ENCODE measurements at regions not wholly inside any gene's neighbourhood (a gene's known extent, or its start where the extent isn't known, plus 50 kb on each side); places are given as distances from the start of the nearest gene placed in this dataset.
"Not testable (repeated sequence)": the region's sequence is repeated elsewhere in the genome, so short reads cannot be mapped to it uniquely, and the experiment has no call there.

DNA sequence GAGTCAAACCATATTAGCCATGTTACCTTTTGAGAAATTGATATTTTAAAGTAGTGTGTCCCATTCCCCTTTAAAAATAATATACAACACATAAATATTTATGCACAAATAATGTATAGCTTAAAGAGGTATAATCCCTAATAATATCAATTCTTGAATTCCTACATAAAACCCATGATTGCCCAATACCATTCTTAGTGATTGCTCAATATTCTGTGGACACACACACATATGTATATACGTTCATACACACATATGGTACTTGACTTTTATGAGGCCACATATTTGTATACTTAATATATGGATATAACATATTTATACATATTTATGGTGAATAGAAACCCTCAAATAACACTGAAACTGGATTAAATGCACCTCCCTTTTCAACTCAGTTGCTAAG, 367.4 kb downstream of the ZBBX start:
- no peak for DNase-seq (ENCODE audit: low read depth in 3 of 3, low spot score in 2 of 3)

DNA sequence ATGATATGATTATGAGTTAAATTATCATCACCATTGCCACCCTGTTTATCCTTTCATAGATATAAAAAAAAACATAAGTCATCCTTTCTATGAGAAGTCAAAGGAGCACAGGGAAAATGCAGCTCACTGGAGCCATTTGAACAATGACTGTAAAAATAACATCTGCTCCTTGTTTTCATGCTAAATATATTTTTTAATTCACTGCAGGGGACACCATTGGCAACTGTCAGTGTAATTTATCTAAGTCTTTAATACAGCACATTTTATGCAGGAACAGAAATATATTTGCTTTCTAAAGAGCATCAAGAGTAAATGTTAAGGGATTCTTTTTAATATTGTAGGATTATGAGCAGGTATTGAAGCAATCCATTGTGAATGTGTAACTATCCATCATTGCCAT, 371.3 kb downstream of the ZBBX start:
- no peak for DNase-seq (ENCODE audit: low read depth in 3 of 3, low spot score in 2 of 3)

DNA sequence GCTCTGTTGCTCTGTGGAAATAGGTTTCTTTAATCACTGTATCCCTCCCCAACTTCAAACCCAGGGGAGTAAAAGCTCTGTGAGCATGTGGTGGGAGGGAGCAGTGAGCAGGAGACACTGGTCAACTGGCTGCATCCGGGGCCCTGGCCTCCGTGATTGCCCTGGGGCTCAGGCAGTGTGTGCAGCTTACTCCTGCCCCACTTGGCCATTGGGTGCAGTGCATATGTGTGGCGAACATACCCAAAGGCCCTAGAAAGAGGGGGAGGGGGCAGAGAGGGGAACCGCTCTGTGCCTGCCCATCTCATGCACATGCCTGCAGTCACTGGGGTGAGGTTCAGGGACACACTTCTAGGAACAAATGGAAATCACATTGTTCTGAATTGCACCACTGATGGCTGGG, 378.7 kb downstream of the ZBBX start:
- DNase-seq (ENCODE audit: low read depth in 3 of 3, low spot score in 2 of 3): no peak

DNA sequence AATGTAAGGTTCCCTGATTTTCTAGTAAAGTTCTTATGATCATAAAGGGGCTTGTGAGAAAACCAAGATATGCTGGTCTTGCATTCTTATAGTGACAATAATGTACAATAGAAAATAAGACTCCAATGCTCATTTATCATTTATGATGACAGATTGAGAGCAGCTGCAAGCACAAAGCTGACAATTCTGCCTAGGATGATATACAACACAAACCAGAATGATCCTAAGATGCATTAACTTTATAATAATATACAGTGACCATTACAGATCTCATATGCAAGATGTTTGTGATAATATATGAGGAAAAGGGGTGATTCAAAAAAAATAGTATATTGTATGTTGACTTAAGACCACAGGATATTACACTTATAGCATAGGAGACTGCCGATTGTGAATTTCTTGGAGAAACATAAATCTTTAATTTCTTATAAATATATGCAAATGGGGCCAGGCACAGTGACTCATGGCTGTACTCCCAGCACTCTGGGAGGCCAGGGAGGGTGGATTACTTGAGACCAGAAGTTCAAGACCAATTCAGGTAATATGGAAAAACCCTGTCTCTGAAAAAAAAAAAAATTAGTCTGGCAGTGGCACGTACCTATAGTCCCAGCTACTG, 387.0 kb downstream of the ZBBX start:
- no peak for DNase-seq (ENCODE audit: low read depth in 3 of 3, low spot score in 2 of 3)

DNA sequence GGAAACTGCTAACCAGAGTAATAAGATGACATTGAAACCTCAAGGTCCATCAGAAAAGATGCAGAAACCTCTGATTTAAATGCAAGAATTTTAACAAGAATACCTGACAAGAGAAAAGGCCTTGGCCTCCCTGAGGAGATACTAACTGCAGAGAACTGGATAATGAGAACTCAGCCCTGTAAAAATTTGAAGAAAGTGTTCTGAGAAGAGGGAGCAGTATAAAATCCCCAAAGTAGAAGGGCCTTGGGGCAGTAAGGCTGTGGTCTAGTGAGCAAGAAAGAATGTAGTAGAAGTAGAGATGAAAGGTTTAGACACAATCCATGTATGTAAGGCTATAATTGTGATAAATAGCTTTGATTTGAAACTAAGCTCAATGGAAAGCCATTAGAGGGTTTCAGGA, 394.1 kb downstream of the ZBBX start:
- no peak for DNase-seq (ENCODE audit: low read depth in 3 of 3, low spot score in 2 of 3)

DNA sequence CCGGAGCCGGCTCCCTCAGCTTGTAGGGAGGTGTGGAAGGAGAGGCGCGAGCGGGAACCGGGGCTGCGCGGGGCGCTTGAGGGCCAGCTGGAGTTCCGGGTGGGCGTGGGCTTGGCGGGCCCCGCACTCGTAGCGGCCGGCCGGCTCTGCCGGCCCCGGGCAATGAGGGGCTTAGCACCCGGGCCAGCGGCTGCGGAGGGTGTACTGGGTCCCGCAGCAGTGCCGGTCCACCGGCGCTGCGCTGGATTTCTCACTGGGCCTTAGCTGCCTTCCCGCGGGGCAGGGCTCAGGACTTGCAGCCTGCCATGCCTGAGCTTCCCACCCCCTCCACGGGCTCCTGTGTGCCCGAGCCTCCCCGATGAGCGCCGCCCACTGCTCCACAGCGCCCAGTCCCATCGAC, 404.3 kb downstream of the ZBBX start:
- not testable (repeated sequence) for DNase-seq (ENCODE audit: low read depth in 3 of 3, low spot score in 2 of 3)

DNA sequence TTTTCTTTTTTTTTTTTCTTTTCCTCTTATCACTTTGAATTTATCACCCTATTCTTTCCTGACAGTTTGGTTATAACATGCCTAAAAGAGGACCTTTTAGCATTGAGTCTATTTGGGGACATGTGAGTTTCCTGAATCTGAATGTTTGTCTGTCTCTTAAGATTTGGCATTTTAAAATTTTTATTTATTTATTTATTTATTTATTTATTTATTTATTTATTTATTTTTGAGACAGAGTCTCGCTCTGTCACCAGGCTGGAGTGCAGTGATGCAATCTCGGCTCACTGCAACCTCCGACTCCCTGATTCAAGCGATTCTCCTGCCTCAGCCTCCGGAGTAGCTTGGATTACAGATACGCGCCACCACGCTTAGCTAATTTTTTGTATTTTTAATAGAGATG, 412.4 kb downstream of the ZBBX start:
- not testable (repeated sequence) for DNase-seq (ENCODE audit: low read depth in 3 of 3, low spot score in 2 of 3)

DNA sequence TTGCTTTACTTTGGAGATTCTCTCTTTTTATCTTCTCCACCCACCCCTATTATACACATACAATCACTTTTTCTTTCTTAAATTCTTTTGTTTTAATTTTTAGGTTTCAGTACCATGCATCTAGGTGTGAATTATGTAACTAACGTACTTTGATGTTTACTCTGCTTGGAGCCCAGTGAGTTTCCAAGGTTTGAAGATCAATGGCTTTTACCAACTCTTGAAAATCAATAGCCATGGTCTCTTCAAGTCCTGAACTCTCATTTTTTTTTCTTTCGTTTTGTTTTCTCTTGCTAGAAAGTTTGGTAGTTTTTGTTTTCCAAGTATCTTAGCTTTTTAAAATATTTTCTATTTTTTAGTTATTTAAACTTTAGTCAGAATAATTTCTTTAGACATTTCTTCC, 417.2 kb downstream of the ZBBX start:
- DNase-seq (ENCODE audit: low read depth in 3 of 3, low spot score in 2 of 3): no peak

DNA sequence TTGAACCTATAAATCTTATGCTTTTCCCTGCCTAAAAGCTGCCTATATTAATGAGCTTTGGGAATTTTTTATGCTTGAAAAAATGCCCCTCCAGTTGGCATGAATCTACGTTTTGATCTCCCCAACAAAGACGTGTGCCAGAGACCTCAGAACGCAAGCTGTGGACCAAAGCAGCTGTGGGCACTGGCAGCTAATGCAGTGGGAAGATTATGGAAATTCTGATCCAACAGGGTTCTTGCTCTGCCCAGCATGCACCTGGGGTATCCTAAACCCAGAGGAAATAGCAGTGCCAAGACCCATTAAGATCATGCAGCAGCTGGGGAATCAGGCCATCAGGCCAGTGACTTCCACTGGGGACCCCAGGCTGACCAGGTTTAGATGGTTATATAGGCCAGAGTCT, 423.0 kb downstream of the ZBBX start:
- no peak for DNase-seq (ENCODE audit: low read depth in 3 of 3, low spot score in 2 of 3)

DNA sequence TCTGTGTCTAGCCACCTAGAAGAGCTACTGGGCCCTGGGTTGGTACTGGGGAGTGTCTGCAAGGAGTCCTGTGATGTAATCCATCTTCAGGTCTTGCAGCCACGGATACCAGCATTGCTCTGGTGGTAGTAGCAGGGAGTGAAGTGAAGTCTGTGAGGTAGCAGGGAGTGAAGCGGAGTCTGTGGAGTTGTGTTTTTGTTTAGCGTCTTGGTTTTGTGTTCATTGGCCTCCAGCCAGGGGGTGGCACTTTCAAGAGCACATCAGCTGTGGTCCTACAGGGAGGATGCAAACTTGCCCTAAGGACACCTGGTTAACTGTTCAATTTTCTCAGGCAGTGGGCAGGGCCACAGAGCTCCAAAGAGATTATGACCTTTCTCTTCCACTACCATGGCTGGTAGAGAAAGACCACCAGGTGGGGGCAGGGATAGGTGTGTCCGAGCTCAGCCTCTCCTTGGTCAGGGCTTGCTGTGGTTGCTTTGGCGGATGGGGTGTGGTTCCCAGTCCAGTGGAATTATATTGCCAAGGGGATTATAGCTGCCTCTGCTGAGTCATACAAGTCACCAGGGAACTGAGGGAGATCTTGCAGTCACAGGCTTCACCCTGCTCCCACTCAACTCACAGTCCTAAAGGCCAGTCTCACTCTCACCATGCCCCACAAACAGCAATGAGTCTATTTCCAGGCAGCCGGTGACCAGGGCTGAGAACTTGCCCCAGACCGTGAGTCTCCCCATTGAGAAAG, 424.7 kb downstream of the ZBBX start:
- DNase-seq (ENCODE audit: low read depth in 3 of 3, low spot score in 2 of 3): no peak

DNA sequence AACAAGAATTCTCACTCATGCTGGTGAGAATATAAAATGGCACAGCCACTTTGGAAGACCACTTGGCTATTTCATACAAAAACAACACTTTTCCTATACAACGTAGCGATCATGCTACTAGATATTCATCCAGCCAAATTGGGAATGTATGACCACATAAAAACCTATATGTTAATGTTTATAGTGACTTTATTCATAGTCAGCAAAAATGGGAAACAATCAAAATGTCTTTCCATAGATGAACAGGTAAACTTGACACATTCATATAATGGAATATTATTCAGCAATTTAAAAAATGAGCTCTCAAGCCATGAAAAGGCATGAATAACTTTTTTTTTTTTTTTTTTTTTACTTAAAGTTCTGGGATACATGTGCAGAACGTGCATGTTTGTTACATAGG, 445.2 kb downstream of the ZBBX start:
- no peak for DNase-seq (ENCODE audit: low read depth in 3 of 3, low spot score in 2 of 3)

DNA sequence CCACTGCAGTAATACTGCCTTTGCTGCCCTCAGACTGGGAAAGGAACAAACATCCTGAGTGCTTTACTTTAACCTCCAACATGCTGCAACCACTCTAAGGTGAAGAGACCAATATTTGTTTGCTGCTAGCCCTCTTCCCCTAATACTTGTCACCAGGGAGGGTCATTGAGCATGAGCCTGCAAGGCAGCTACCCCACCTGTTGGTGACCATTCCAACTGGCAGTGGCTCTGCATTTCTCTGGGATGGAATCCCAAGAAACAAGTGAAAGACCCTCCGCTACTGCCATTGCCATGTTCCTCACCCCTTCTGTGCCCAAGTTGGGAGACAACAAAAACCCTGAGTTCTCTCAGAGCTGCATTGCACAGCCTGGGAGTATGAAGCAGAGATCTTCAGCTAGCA, 462.7 kb downstream of the ZBBX start:
- DNase-seq (ENCODE audit: low read depth in 3 of 3, low spot score in 2 of 3): no peak

DNA sequence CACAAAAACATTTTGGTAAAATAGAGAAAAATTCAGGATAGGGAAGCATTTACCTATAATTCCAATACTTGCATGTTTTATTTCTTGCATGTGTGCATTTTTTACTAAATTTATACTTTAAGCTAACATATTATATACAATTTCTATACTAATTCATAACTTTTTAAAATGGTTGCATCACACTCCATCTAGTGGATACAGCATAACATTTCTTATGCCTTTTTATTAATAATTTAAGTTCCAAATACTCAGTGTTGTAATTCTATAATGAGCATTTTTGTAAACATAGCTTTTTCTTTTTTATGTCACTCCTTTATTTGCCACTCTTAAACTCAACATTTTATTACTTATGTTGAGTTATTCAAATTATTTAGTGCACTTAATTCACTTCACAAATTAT, 477.7 kb downstream of the ZBBX start:
- no peak for DNase-seq (ENCODE audit: low read depth in 3 of 3, low spot score in 2 of 3)

DNA sequence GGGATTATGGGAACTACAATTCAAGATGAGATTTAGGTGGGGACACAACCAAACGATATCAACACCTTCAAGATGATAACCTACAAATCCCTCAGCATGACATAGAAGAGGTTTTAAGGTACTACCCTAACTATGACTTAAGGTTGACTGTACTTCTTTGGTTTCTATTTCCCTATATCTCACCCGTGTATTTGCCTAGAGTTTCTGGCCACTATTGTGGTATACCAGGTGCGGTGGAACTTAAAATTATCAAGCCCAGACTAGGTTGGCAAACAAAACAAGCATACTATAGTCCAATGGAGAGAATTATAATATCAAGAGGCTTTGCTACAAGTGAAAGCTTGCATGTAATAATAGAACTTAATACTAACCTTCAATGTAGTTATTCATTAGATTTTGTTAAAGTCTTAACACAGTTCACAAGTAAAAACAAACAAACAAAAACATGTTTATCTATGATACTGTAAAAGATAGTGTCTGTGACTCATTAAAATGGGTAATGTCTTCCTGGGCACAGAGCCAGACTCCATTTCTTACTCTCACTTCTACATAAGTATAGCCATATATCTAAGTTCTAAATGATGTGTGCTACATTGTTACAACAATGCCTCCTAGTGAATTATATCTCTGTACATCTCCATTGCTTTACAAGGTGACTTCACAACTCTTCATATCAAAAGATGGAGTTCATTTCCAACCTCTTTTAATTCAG, 479.1 kb downstream of the ZBBX start:
- DNase-seq (ENCODE audit: low read depth in 3 of 3, low spot score in 2 of 3): no peak

DNA sequence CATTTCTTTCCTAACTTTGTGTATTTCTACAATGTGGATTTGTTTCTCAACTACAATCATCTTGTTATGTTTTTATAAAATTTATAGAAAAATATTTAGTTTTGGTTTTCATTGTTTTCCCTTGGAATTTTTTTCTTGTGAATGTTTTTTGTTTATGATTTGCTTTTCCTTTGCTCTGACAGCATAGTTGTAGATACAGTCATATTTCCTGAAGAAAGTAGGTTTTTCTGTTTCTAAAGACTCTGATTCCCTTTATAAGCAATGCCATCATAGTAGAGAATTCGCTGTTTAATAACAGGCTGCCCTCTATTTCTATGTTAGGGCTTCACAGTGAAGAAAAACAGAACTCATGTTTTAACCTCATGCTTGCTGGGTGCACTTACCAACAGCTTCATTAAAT, 482.3 kb downstream of the ZBBX start:
- DNase-seq (ENCODE audit: low read depth in 3 of 3, low spot score in 2 of 3): no peak

DNA sequence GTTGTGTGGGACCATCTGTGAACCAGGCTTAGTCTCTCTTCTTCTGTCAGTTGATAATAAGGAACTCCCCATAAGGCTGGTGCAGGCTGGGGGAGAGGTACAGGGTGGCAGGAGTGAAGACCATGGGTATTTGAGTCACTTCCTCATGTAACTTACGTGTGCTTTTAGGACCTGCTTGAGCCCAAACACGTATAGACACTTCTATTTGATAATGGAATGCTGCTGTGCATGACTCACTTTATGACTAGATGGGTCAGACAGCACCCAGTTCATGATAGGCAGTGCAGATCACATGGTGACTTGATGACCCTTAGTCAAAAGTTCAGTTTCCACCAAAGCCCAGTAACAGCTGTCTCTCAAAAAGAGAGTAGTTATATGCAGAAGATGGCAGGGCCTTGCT, 490.9 kb downstream of the ZBBX start:
- no peak for DNase-seq (ENCODE audit: low read depth in 3 of 3, low spot score in 2 of 3)

DNA sequence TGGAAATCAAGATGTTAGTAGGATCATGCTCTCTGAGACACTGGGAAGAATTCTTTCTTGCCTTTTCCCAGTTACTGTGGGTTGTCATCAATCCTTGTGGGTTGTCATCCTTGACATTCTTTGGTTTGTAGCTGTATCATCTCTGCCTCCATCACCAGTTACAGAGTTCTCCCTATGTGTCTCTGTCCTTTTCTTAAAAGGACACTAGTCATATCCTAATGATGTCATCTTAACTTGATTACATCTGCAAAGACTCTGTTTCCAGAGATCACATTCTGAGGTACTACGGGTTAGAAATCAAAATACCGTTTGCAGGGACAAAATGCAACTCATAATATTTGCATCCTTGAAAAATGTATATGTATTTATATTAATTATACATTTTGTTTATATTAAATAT, 500.4 kb downstream of the ZBBX start:
- no peak for DNase-seq (ENCODE audit: low read depth in 3 of 3, low spot score in 2 of 3)

DNA sequence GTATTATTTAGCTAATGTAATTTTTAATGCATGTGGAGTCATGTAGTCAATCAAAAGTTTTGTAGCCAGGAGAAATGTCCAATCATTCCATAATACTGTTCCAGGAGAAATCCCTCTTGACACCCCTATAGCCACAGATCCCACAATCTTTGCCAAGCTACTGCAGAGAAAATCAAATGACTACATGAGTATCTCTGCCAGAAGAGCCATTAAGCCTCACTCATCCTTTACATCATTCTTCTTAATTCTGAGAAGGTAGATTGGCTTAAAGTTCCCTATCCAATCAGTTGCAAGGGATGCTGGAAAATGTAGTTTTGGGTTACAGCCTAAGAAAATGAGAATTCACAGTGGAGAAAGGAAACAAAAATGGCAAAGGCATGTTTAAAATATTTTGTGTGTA, 502.1 kb downstream of the ZBBX start:
- DNase-seq (ENCODE audit: low read depth in 3 of 3, low spot score in 2 of 3): no peak

DNA sequence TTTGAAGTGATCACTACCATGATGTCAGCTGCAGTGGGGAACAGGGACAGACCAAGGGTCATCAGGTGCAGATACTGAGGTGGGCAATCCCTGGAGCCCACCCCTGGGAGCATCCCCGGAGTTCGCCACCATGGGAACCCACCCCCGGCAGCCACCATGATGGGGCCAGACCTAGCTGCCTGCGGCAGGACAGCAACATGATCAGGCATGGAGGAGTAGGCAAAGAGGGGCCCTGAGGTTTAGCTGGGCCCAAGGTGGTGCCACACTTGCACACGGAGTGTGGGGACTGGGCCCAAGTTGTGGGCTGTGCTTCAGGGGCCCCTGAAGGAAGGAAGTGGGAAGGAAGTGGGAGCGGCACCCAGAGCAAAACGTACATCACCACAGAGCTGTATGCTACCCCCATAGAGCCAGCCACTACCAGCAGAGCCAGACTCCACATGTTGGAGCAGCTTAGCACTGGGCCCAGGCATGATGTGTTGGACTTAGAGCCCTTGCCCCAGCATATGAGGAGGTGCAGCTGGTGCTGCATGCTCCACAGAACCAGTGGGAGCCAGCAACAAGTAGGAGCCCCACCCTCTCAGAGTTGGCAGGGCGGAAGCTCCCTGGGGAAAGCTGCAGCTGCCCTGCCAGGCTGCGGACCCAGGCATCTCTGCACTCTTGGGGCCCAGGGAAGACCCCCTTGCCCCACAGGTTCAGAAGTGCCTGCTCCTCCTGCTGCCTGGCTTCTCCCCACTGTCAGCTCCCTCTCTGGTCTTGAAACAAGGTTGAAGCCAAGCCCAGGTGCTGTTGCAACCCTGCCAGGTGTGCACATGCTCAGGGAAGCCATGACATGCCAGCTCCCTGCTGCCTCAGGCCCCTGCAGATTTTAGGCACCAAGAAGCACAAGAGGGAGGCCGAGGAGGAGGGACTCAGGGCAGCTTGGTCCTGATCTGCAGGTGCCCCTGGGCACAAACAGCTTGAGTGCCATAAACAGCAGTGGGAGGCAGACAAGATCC, 515.3 kb downstream of the ZBBX start:
- no peak for DNase-seq (ENCODE audit: low read depth in 3 of 3, low spot score in 2 of 3)

DNA sequence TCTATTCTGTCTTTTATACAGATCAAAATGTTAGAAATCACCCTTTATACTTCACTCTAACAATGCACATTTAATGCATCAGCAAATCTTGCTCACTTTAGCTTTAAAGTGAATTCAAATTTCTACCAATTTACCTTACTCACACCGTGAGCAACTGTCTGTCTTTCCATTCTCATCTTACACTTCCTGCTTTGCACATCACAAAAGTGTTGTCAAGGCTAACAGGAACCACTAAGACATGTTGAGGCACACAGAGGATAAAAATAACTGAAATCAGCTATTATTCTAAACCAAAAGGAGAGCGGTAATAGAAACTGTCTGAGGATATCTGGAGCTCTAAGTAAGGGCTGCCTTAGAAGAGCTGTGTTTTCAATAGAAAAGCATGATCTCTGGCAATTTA, 519.9 kb downstream of the ZBBX start:
- no peak for DNase-seq (ENCODE audit: low read depth in 3 of 3, low spot score in 2 of 3)

DNA sequence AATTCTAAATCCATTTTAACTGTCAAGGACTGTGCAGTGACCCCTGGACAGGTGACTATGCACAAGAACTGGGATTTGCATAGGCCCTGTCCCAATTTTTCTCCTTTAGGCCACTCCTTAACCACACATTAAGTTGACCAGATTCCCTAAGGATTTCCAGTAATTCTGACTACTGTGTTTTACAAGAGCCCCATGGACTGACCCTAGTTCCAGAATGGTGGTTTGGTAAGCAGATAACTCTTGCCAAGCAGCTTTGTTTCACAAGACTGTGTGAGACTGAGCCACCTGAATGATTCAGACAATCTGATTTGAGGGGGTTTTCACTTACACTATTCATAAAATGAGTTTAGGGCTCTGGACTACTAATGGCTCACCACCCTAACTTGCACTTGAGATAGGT, 535.8 kb downstream of the ZBBX start:
- no peak for DNase-seq (ENCODE audit: low read depth in 3 of 3, low spot score in 2 of 3)
